Mesothelial cell of epicardium (in vitro differentiated cells): ENCODE measurements at regions not wholly inside any gene's neighbourhood (a gene's known extent, or its start where the extent isn't known, plus 50 kb on each side); places are given as distances from the start of the nearest gene placed in this dataset.

Experiments
- DNase-seq, 2 experiments: peaks; one replicate each; pipeline ENCODE4 v3.0.0; 2021; ENCODE audit warnings: low spot score in 2 of 2; ENCODE audit not compliant: unreplicated experiment in 2 of 2
- H3K27ac Mint-ChIP-seq: 2 replicates; pipeline ENCODE4 v1.8.0; 2021; ENCODE audit warnings: mixed read lengths
- H3K27me3 Mint-ChIP-seq: 2 replicates; pipeline ENCODE4 v1.8.0; 2021; ENCODE audit warnings: low read depth, mixed read lengths
- H3K36me3 Mint-ChIP-seq: 2 replicates; pipeline ENCODE4 v1.8.0; 2021; ENCODE audit warnings: mixed read lengths
- H3K4me1 Mint-ChIP-seq: 2 replicates; pipeline ENCODE4 v1.8.0; 2021; ENCODE audit warnings: mixed read lengths
- H3K4me3 Mint-ChIP-seq: 2 replicates; pipeline ENCODE4 v1.8.0; 2021; ENCODE audit warnings: mild to moderate bottlenecking, moderate library complexity, mixed read lengths
- H3K9me3 Mint-ChIP-seq: 2 replicates; pipeline ENCODE4 v1.8.0; 2021; ENCODE audit warnings: mixed read lengths
- TF ChIP-seq, protein P1 (sequence below): fragments of 200-600 bp; sonication (generic); IDR thresholded peaks from one replicate; pipeline ENCODE4 v1.5.0; 2021; ENCODE audit warnings: antibody characterized with exemption; ENCODE audit not compliant: unreplicated experiment

DNA sequence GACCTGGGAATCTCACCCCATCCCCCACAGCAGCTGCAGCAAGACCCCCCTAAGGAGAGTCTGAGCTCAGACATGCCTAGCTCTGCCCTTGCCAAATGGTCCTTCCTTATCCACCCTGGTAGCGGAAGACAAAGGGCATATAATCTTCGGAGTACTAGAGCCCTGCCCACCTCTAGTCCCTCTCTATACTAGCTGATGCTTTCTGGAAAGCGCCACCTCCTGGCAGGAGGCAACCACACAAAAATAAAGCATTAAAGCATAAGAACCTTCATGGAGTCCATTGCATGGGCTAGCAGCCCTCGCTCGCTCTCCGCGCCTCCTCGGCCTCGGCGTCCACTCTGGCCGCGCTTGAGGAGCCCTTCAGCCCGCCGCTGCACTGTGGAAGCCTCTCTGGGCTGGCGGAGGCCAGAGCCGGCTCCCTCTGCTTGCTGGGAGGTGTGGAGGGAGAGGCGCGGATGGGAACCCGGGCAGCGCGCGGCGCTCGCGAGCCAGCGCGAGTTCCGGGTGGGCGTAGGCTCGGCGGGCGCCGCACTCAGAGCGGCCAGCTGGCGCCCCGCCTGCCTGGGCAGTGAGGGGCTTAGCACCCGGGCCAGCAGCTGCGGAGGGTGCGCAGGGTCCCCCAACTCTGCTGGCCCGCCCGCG, 941.2 kb downstream of the SUCLG1 start:
- Mint-ChIP-seq H3K27me3 (no peaks in the 10 kb centered on the region), H3K9me3 (peaks cover 8% of the 10 kb centered on the region), H3K4me1 (no peaks in the 10 kb centered on the region), H3K27ac (no peak overlapping the region), H3K36me3 (peaks cover 5% of the 10 kb centered on the region), H3K4me3 (no peak overlapping the region)
- TF ChIP-seq, protein P1, sequence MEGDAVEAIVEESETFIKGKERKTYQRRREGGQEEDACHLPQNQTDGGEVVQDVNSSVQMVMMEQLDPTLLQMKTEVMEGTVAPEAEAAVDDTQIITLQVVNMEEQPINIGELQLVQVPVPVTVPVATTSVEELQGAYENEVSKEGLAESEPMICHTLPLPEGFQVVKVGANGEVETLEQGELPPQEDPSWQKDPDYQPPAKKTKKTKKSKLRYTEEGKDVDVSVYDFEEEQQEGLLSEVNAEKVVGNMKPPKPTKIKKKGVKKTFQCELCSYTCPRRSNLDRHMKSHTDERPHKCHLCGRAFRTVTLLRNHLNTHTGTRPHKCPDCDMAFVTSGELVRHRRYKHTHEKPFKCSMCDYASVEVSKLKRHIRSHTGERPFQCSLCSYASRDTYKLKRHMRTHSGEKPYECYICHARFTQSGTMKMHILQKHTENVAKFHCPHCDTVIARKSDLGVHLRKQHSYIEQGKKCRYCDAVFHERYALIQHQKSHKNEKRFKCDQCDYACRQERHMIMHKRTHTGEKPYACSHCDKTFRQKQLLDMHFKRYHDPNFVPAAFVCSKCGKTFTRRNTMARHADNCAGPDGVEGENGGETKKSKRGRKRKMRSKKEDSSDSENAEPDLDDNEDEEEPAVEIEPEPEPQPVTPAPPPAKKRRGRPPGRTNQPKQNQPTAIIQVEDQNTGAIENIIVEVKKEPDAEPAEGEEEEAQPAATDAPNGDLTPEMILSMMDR = no peak
- DNase-seq = no peak

DNA sequence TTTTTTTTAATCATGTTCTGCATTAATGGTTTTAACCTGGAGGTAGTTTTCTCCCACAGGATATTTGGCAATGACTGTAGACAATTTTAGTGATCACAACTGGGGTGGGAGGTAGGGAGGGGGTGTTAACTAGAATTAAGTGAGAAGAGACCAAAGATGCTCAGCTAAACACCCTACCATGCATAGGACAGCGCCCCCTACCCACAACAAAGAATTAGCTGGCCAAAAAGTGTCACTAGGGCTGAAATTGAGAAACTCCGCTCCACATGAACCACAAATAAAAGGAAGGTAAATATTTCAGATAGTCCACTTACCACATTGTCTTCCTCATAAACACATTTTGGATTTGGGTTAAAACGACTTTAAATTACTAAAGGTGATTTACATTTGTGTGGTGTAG, 942.6 kb downstream of the SUCLG1 start:
- Mint-ChIP-seq H3K27ac (no peak overlapping the region), H3K27me3 (no peaks in the 10 kb centered on the region), H3K4me1 (no peaks in the 10 kb centered on the region), H3K36me3 (peaks cover 5% of the 10 kb centered on the region), H3K9me3 (peaks cover 8% of the 10 kb centered on the region), H3K4me3 (no peak overlapping the region)
- TF ChIP-seq, protein P1 = no peak
- DNase-seq = no peak

DNA sequence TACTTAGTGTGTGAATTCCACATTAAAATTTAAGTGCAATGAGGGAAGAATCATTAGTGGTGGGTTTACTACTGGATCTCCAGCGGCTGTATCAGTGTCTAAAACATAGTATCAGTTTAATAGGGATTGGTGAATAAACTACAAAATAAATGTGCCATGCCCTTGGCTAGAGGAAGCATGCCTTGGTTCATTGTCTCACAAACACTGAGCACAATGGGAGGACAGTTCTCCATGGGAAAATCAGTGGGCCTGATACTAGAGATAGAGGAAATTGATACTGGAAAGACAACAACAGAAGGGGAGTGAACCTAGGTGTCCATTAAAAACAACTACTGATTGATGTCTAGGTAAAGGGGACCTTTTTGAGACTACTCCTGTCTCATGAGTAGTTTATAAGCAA, 971.6 kb downstream of the SUCLG1 start:
- H3K9me3 Mint-ChIP-seq = peaks cover 10% of the 10 kb centered on the region
- H3K27me3 Mint-ChIP-seq = no peaks in the 10 kb centered on the region
- DNase-seq = no peak
- H3K4me1 Mint-ChIP-seq = no peaks in the 10 kb centered on the region
- TF ChIP-seq, protein P1 = no peak
- H3K4me3 Mint-ChIP-seq = no peak overlapping the region
- H3K27ac Mint-ChIP-seq = no peak overlapping the region
- H3K36me3 Mint-ChIP-seq = peaks cover 1% of the 10 kb centered on the region

DNA sequence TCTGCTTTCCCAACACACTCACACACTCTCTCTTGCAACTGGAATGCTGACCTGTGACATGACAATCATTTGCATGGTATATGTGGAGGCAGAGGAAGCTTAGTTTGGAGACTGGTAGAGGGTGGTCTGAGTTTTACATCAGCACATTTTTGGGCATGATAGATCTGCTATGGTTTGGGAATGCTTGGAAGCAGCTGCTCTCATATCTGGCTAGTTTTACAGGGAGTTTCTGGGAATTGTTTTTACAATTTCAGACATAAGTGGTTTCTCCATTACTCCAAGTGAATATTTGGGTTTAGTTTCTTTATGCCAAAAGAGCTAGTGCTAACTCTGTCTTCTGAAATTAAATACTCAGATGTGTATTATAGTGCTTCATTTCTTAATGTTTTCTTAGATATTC, 977.6 kb downstream of the SUCLG1 start:
- H3K9me3 Mint-ChIP-seq = peaks cover 4% of the 10 kb centered on the region
- no peaks in the 10 kb centered on the region for H3K27me3 Mint-ChIP-seq
- no peak overlapping the region for H3K27ac Mint-ChIP-seq
- H3K4me1 Mint-ChIP-seq = no peaks in the 10 kb centered on the region
- TF ChIP-seq, protein P1 = no peak
- DNase-seq = no peak
- H3K36me3 Mint-ChIP-seq = no peaks in the 10 kb centered on the region
- H3K4me3 Mint-ChIP-seq = no peak overlapping the region

DNA sequence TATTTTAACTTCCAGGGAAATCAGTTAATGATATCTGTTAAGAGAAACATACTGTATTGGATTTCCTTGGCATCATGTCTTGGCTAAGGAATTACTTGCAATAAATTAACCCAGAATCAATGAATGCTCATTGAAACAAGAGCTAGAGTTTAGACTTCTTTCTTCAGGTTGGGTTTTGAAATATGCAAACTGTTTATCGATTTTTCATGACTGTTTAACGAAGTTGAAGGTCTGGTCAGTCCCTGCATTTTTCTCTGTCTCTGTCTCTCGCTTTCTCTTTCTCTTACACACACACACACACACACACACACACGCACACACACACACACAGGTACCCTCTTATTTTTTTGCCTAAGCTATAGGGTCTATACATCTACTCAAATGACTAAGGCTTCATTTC, 981.0 kb downstream of the SUCLG1 start:
- no peaks in the 10 kb centered on the region for H3K4me1 Mint-ChIP-seq
- H3K36me3 Mint-ChIP-seq = no peaks in the 10 kb centered on the region
- H3K9me3 Mint-ChIP-seq = peaks cover 4% of the 10 kb centered on the region
- TF ChIP-seq, protein P1 = no peak
- no peak overlapping the region for H3K27ac Mint-ChIP-seq
- DNase-seq = no peak
- no peaks in the 10 kb centered on the region for H3K27me3 Mint-ChIP-seq
- no peak overlapping the region for H3K4me3 Mint-ChIP-seq

DNA sequence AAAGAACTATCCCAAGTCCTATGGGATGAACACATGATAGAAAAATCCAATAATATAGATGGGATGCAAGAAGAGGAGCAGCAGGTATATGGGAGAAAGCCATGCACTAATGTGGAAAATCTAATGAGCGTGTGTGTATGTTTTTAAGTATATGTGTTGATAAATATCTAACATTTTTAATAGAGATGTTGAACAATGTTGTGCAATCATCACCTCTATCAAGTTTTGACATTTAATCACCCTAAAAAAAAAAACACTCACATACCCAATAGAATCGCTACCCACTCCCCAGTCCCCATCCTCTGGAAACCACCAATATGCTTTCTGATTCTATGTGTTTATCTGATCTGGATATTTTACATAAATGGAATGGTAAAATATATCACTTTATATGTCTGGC, 983.7 kb downstream of the SUCLG1 start:
- no peak overlapping the region for H3K27ac Mint-ChIP-seq
- TF ChIP-seq, protein P1 = no peak
- H3K4me3 Mint-ChIP-seq = no peak overlapping the region
- H3K36me3 Mint-ChIP-seq = peaks cover 1% of the 10 kb centered on the region
- peaks cover 4% of the 10 kb centered on the region for H3K9me3 Mint-ChIP-seq
- peaks cover 13% of the 10 kb centered on the region for H3K4me1 Mint-ChIP-seq
- H3K27me3 Mint-ChIP-seq = no peaks in the 10 kb centered on the region
- no peak for DNase-seq
